GM19240 (cell line): ENCODE measurements at regions not wholly inside any gene's neighbourhood (a gene's known extent, or its start where the extent isn't known, plus 50 kb on each side); places are given as distances from the start of the nearest gene placed in this dataset.
"Not testable (repeated sequence)": the region's sequence is repeated elsewhere in the genome, so short reads cannot be mapped to it uniquely, and the experiment has no call there.

Source experiments
- DNase-seq: peaks from one replicate; pipeline ENCODE4 v3.0.0; 2011; ENCODE audit warnings: low spot score; ENCODE audit not compliant: insufficient read length

GRCh38 chr18:73688161-73688560 is 459.5 kb downstream of the FBXO15 start:
- no peak for DNase-seq

- no peak for DNase-seq
These were observed 463.0 kb downstream of the FBXO15 start for GRCh38 chr18:73684647-73685046.

- no peak for DNase-seq
These were observed 464.0 kb downstream of the FBXO15 start for GRCh38 chr18:73683409-73684238.

- DNase-seq = no peak
These were observed 465.7 kb downstream of the FBXO15 start for GRCh38 chr18:73681912-73682311.

- DNase-seq = no peak
These were observed 466.2 kb downstream of the FBXO15 start for GRCh38 chr18:73681398-73681797.

GRCh38 chr18:73679941-73680712 is 467.5 kb downstream of the FBXO15 start:
- no peak for DNase-seq

DNA sequence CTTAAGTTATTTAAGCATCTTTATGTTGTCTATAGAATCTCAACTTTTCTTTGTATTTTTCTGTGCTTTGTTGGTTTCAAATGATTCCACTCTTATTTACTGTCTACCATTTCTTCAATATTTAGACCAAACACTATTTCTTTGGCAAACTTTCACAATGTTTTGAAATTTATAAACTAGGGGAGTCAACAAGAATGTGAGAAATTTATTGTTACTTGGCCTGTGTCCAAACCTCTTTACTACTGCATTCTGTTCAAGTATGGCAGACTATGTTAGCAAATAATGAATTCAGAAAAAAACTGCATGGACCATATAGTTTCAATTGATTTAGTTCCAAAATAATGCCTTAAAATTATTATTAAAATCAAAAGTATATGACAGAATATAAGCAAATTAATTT is 470.2 kb downstream of the FBXO15 start:
- no peak for DNase-seq

DNA sequence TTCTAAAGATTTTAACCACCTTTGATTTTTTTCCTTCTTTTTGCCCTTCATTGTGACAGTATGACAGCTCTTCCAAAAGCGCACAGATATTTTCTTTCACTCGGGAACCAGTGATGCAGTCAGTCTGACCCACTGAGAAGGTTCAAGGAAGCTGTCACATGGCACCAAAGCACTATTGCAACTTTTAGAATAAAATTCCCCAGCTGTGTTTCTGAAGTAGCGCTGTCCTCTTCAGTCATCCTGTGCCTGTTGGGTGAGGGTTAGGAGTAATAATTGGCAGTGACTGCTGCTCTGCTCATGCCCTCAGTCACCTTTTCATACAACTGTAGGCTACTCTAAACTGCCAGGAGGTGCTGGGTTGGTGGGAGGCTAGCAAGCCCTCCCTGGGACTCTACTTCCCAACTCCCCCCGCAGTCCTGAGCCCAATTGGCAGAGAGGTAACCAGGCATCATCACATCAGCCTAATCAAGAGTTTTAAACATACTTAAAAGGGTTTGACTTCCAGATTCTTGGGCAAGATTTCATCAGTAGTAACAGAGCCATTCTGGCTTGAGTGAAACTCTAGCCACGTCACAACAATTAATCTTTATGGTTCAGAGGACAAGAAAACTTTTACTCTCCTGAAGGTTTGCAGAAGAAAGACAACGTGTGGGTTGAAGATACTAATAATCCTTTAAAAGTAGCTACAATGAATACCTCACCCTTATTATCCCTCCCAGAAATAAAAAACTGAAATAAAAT is 473.3 kb downstream of the FBXO15 start:
- no peak for DNase-seq

GRCh38 chr18:73671480-73671879 is 476.2 kb downstream of the FBXO15 start:
- DNase-seq = not testable (repeated sequence)

DNA sequence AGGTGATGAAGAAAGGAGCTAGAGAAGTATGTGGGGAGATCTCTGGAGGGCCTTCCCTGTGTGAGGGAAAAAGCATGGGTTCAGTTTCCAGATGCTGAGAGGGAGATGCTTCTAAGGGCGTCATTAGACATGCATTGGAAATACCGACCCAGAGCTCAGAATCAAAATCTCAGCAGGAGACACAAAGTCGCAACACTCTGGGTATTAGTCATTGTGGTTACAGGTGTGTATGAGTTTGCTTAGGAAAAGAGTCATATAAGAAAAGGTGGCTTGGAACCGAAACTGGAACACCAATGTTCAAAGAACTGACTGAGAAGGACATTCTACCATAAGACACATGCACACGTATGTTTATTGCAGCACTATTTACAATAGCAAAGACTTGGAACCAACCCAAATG is 477.1 kb downstream of the FBXO15 start:
- DNase-seq = no peak

GRCh38 chr18:73670039-73670438 is 477.6 kb downstream of the FBXO15 start:
- no peak for DNase-seq

DNA sequence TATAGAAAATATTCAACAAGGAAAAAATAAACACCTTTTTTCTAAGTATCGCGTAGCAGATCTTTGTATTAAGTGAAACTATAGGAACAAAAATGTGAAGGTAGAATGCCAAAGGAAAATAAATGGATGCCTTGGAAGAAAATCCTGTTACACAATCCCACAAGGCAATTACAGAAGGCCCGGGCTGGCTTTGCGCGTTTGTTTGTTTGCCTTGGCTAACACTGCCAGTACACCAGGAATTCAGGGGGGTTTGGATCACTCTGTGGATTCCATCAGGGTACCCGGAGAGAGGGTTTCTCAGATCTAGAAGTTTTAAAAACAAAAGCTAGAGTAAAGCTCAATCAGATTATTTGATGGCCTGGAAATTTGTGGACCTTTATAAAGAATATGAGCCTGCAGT is 478.3 kb downstream of the FBXO15 start:
- no peak for DNase-seq

GRCh38 chr18:73668051-73668450 is 479.6 kb downstream of the FBXO15 start:
- no peak for DNase-seq

DNA sequence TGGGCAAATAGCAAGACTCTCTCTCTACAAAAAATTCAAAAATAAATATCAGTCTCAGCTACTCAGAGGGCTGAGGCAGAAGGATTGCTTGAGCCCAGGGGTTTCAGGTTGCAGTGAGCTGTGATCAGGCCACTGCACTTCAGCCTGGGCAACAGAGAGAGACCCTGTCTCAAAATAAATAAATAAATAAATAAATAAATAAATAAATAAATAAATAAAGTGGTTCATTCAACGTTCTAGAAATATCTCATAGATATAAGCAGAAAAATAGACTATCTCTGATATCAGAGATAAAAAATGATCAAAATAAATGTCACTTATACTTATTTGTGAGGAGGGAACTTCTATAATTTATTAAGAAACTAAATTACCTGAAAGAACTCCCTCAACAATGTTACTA is 480.9 kb downstream of the FBXO15 start:
- no peak for DNase-seq

GRCh38 chr18:73664896-73665295 is 482.7 kb downstream of the FBXO15 start:
- DNase-seq = no peak

DNA sequence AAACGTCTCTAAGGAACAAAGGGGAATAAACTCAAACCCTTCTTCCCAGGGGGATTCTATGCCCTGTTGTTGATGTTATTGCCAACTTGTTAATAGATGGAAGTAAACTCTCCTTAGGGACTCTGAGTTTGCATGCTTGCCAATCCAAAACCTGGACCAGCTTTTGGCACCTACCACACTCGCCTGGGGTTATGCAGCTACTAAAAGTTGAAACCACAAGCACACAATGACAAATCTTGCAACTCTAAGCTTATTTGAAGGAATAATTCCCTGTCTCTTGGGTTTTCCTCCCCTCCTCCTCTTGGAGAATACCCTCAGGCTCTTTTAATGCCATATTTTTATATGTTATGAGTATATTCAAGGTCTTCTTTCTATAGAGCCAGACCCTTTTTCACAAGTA is 484.1 kb downstream of the FBXO15 start:
- DNase-seq = no peak

GRCh38 chr18:73662421-73662820 is 485.2 kb downstream of the FBXO15 start:
- DNase-seq = no peak

- DNase-seq = no peak
These were observed 486.4 kb downstream of the FBXO15 start for GRCh38 chr18:73660931-73661856.

- DNase-seq = no peak
These were observed 490.9 kb downstream of the FBXO15 start for GRCh38 chr18:73656691-73657090.

DNA sequence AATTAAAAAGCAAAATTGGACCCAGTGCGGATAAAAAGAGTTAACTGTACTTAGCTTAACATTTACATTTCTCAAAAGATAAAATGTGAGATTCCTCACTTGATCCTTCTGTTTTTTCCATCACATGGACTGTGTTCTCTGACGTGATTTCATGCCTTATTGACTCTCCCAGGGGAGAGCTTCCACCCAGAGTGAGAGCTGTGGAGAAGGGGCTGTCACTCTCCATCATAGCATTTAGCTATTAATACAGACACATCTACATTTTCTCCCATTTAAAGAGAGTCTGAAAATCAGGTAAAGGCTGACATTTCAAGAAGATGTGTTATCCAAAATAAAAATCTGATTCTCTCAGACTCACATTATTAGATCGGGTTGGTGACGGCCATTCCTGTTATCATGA is 493.8 kb downstream of the FBXO15 start:
- DNase-seq = no peak

- DNase-seq = no peak
These were observed 494.4 kb downstream of the FBXO15 start for GRCh38 chr18:73653251-73653650.
